HL-60 (cell line): ENCODE measurements at regions not wholly inside any gene's neighbourhood (a gene's known extent, or its start where the extent isn't known, plus 50 kb on each side); places are given as distances from the start of the nearest gene placed in this dataset.

Experiments
- DNase-seq, 2 experiments: peaks; one replicate each; pipeline ENCODE4 v3.0.0-alpha.2; 2010 to 2020; ENCODE audit warnings: low read depth in 1 of 2, low spot score in 1 of 2
- H3K27ac ChIP-seq: fragments of 250-450 bp; sonication (Bioruptor Pico); replicated peaks from 2 replicates; pipeline ENCODE4 v1.5.1; 2020; ENCODE audit warnings: mild to moderate bottlenecking, moderate library complexity
- H3K27me3 ChIP-seq: fragments of 250-450 bp; sonication (Bioruptor Pico); 2 replicates; pipeline ENCODE4 v1.5.1; 2021; ENCODE audit warnings: mild to moderate bottlenecking, moderate library complexity; ENCODE audit not compliant: insufficient read depth, poor library complexity, severe bottlenecking
- H3K4me3 ChIP-seq: replicated peaks from 2 replicates; pipeline ENCODE4 v1.5.1; 2011; ENCODE audit warnings: mild to moderate bottlenecking, control low read depth, low read length; ENCODE audit not compliant: insufficient read depth
- GABPA ChIP-seq: IDR thresholded peaks from 2 replicates; pipeline ENCODE4 v1.6.1; 2012; ENCODE audit warnings: low read depth
- POLR2AphosphoS5 ChIP-seq: IDR thresholded peaks from 2 replicates; pipeline ENCODE4 v1.6.1; 2012; ENCODE audit warnings: low read depth
- SPI1 ChIP-seq: IDR thresholded peaks from 2 replicates; pipeline ENCODE4 v1.6.1; 2012; ENCODE audit warnings: low read depth, mild to moderate bottlenecking, borderline replicate concordance
- TF ChIP-seq, protein P1 (sequence below): IDR thresholded peaks from one replicate; pipeline ENCODE4 v1.5.1; 2011; ENCODE audit warnings: low read length, control low read depth, inconsistent platforms; ENCODE audit not compliant: insufficient read depth
- TF ChIP-seq, protein P2 (sequence below): IDR thresholded peaks from 2 replicates; pipeline ENCODE4 v1.6.1; 2012; ENCODE audit warnings: low read depth; ENCODE audit not compliant: insufficient replicate concordance

DNA sequence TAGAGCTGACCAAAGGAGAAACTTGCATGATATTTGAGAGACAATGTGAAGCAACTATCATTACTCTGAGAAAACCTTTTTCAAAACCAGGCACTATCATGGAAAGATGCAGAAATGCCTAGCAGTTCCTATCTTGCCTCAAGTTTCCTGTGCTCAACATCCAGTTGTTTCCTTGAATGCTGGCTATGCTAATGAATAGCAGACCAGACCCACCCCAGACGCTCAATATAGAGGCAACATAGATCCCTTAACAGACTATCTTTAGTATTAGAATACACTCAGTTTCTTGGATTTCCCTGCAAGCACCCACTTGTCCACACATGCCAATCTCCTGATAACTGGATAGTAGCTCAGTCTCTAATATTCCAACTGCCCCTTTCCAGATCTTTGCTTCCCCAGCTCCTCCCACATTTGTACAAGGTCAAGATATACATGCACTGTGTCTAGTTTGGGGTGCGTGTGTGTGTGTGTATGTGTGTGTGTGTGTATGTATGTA is 93.3 kb upstream of the PCSK5 start:
- no peak overlapping the region for H3K27ac ChIP-seq
- no peak for DNase-seq
- no peak for TF ChIP-seq POLR2AphosphoS5
- TF ChIP-seq, protein P1, sequence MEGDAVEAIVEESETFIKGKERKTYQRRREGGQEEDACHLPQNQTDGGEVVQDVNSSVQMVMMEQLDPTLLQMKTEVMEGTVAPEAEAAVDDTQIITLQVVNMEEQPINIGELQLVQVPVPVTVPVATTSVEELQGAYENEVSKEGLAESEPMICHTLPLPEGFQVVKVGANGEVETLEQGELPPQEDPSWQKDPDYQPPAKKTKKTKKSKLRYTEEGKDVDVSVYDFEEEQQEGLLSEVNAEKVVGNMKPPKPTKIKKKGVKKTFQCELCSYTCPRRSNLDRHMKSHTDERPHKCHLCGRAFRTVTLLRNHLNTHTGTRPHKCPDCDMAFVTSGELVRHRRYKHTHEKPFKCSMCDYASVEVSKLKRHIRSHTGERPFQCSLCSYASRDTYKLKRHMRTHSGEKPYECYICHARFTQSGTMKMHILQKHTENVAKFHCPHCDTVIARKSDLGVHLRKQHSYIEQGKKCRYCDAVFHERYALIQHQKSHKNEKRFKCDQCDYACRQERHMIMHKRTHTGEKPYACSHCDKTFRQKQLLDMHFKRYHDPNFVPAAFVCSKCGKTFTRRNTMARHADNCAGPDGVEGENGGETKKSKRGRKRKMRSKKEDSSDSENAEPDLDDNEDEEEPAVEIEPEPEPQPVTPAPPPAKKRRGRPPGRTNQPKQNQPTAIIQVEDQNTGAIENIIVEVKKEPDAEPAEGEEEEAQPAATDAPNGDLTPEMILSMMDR: no peak
- TF ChIP-seq SPI1: no peak
- TF ChIP-seq, protein P2, sequence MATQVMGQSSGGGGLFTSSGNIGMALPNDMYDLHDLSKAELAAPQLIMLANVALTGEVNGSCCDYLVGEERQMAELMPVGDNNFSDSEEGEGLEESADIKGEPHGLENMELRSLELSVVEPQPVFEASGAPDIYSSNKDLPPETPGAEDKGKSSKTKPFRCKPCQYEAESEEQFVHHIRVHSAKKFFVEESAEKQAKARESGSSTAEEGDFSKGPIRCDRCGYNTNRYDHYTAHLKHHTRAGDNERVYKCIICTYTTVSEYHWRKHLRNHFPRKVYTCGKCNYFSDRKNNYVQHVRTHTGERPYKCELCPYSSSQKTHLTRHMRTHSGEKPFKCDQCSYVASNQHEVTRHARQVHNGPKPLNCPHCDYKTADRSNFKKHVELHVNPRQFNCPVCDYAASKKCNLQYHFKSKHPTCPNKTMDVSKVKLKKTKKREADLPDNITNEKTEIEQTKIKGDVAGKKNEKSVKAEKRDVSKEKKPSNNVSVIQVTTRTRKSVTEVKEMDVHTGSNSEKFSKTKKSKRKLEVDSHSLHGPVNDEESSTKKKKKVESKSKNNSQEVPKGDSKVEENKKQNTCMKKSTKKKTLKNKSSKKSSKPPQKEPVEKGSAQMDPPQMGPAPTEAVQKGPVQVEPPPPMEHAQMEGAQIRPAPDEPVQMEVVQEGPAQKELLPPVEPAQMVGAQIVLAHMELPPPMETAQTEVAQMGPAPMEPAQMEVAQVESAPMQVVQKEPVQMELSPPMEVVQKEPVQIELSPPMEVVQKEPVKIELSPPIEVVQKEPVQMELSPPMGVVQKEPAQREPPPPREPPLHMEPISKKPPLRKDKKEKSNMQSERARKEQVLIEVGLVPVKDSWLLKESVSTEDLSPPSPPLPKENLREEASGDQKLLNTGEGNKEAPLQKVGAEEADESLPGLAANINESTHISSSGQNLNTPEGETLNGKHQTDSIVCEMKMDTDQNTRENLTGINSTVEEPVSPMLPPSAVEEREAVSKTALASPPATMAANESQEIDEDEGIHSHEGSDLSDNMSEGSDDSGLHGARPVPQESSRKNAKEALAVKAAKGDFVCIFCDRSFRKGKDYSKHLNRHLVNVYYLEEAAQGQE: no peak
- TF ChIP-seq GABPA: no peak
- H3K27me3 ChIP-seq: no peaks in the 10 kb centered on the region
- H3K4me3 ChIP-seq: no peak overlapping the region

GRCh38 chr9:75798505-75798904 is 92.0 kb upstream of the PCSK5 start:
- TF ChIP-seq GABPA: no peak
- peak; percentile 66; the same call in 1 of the 2 replicates for TF ChIP-seq SPI1
- TF ChIP-seq, protein P1: no peak
- TF ChIP-seq POLR2AphosphoS5: no peak
- TF ChIP-seq, protein P2: no peak
- no peak overlapping the region for H3K4me3 ChIP-seq
- no peak for DNase-seq
- H3K27ac ChIP-seq: no peak overlapping the region
- no peaks in the 10 kb centered on the region for H3K27me3 ChIP-seq

GRCh38 chr9:75803130-75803529 is 87.3 kb upstream of the PCSK5 start:
- Histone ChIP-seq H3K4me3 (no peak overlapping the region), H3K27me3 (no peaks in the 10 kb centered on the region), H3K27ac (no peak overlapping the region)
- TF ChIP-seq, protein P2: no peak
- TF ChIP-seq GABPA (no peak), SPI1 (no peak)
- DNase-seq: no peak
